KMS-11 (cell line): ENCODE measurements at regions not wholly inside any gene's neighbourhood (a gene's known extent, or its start where the extent isn't known, plus 50 kb on each side); places are given as distances from the start of the nearest gene placed in this dataset.

Source experiments
- H2AFZ ChIP-seq: fragments of 200-600 bp; sonication (generic); 2 replicates; pipeline ENCODE4 v1.6.1; 2016; ENCODE audit warnings: antibody characterized with exemption, mixed run types, low read depth
- H3K27ac ChIP-seq: fragments of 200-600 bp; sonication (generic); 2 replicates; pipeline ENCODE4 v1.6.1; 2016; ENCODE audit warnings: mild to moderate bottlenecking, mixed run types
- H3K27me3 ChIP-seq: fragments of 200-600 bp; sonication (generic); 2 replicates; pipeline ENCODE4 v1.6.1; 2017; ENCODE audit warnings: mild to moderate bottlenecking, low read depth, mixed run types, moderate library complexity; ENCODE audit not compliant: insufficient read depth
- H3K36me3 ChIP-seq: fragments of 200-600 bp; sonication (generic); 2 replicates; pipeline ENCODE4 v1.6.1; 2017; ENCODE audit warnings: mild to moderate bottlenecking, mixed run types; ENCODE audit not compliant: insufficient read depth
- H3K4me1 ChIP-seq: fragments of 200-600 bp; sonication (generic); 2 replicates; pipeline ENCODE4 v1.6.1; 2016; ENCODE audit warnings: mild to moderate bottlenecking, low read depth, mixed run types; ENCODE audit not compliant: poor library complexity, severe bottlenecking
- H3K4me2 ChIP-seq: fragments of 200-600 bp; sonication (generic); 2 replicates; pipeline ENCODE4 v1.7.0; 2016; ENCODE audit warnings: mild to moderate bottlenecking, mixed run types
- H3K4me3 ChIP-seq: fragments of 200-600 bp; sonication (generic); IDR thresholded peaks from 2 replicates; pipeline ENCODE4 v1.6.1; 2017; ENCODE audit warnings: low read depth, low read length, mixed read lengths; ENCODE audit not compliant: insufficient read depth
- H3K79me2 ChIP-seq: fragments of 200-600 bp; sonication (generic); 2 replicates; pipeline ENCODE4 v1.6.1; 2016; ENCODE audit warnings: low read depth, mixed run types; ENCODE audit not compliant: insufficient read depth
- H3K9ac ChIP-seq: fragments of 200-600 bp; sonication (generic); 2 replicates; pipeline ENCODE4 v1.6.1; 2016; ENCODE audit warnings: mild to moderate bottlenecking, mixed run types
- H4K20me1 ChIP-seq: fragments of 200-600 bp; sonication (generic); 2 replicates; pipeline ENCODE4 v1.6.1; 2016; ENCODE audit warnings: mild to moderate bottlenecking, mixed run types; ENCODE audit not compliant: insufficient read depth
- TF ChIP-seq, protein P1 (sequence below): fragments of 200-600 bp; sonication (generic); conservative IDR thresholded peaks from 2 replicates; pipeline ENCODE4 v1.6.1; 2017; ENCODE audit warnings: low read depth, mild to moderate bottlenecking, antibody characterized with exemption, low read length, moderate library complexity, mixed read lengths

DNA sequence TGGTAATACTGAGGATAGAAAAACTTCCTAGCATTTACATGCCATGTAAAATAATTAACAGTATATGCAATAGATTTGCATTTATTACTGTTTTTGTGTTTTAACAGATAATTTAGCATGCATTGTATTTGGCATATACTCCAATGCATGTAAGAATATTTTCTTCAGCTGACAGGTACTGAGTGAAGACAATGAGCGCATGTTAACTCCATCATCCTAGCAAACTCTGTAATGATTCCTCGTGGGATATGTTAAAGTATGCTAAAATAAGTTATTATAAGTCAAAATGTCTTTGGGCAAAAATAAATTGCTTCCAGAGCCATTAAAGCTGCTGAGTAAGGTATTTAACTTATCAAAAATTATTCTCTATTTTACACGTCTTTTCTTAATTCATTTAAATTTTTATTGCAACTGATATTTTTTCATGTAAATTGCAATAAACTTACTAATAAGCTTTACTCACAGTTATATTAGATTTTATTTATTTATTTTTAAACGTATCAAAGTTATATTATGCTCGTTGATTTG is 616.4 kb upstream of the NDST4 start:
- no peaks in the 10 kb centered on the region for H3K79me2 ChIP-seq
- no peak overlapping the region for H3K4me2 ChIP-seq
- TF ChIP-seq, protein P1, sequence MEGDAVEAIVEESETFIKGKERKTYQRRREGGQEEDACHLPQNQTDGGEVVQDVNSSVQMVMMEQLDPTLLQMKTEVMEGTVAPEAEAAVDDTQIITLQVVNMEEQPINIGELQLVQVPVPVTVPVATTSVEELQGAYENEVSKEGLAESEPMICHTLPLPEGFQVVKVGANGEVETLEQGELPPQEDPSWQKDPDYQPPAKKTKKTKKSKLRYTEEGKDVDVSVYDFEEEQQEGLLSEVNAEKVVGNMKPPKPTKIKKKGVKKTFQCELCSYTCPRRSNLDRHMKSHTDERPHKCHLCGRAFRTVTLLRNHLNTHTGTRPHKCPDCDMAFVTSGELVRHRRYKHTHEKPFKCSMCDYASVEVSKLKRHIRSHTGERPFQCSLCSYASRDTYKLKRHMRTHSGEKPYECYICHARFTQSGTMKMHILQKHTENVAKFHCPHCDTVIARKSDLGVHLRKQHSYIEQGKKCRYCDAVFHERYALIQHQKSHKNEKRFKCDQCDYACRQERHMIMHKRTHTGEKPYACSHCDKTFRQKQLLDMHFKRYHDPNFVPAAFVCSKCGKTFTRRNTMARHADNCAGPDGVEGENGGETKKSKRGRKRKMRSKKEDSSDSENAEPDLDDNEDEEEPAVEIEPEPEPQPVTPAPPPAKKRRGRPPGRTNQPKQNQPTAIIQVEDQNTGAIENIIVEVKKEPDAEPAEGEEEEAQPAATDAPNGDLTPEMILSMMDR, result no peak
- no peaks in the 10 kb centered on the region for H3K4me1 ChIP-seq
- no peaks in the 10 kb centered on the region for H3K27me3 ChIP-seq
- no peak overlapping the region for H2AFZ ChIP-seq
- H4K20me1 ChIP-seq, result no peaks in the 10 kb centered on the region
- H3K4me3 ChIP-seq, result no peak overlapping the region
- H3K9ac ChIP-seq, result no peak overlapping the region
- no peak overlapping the region for H3K27ac ChIP-seq
- H3K36me3 ChIP-seq, result no peaks in the 10 kb centered on the region

DNA sequence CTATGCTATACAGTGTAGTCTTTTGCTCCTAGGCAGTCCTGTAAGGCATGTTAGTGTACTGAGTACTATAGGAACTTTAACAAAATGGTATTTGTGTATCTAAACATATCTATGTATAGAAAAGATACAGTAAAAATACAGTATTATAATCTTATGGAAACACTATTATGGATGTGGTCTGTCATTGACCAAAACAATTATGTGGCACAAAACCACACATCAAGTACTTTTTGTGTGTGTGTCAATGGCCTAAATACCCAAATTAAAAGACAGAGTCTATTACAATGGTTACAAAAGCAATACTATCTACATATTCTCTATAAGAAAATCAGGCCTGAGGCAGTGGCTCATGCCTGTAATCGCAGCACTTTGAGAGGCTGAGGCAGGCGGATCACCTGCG is 610.2 kb upstream of the NDST4 start:
- Histone ChIP-seq H3K27me3 (no peaks in the 10 kb centered on the region), H3K36me3 (no peaks in the 10 kb centered on the region), H4K20me1 (no peaks in the 10 kb centered on the region), H3K4me1 (no peaks in the 10 kb centered on the region), H3K9ac (no peak overlapping the region), H3K4me2 (no peak overlapping the region), H2AFZ (no peak overlapping the region), H3K79me2 (no peaks in the 10 kb centered on the region), H3K4me3 (no peak overlapping the region), H3K27ac (no peak overlapping the region)
- TF ChIP-seq, protein P1, result no peak

DNA sequence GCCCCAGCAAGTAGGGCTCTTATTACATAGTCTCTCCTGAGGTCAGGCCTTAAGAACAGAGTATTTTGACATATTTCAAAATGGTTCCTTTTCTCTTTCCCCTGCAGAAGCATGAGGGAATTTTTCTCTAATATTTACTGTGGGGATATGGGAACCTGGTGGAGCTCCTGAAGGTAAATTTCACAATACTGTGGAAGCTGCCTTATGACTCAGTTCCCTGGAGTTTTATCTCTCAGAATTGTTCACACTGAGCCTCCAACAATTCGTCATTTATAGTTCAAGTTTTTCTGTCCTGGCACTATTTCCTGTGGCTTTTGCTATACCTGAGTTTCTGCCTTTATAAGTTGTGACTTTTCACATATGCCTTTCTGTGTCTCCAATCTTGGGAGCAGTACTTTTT is 607.2 kb upstream of the NDST4 start:
- no peak overlapping the region for H2AFZ ChIP-seq
- no peak overlapping the region for H3K4me2 ChIP-seq

DNA sequence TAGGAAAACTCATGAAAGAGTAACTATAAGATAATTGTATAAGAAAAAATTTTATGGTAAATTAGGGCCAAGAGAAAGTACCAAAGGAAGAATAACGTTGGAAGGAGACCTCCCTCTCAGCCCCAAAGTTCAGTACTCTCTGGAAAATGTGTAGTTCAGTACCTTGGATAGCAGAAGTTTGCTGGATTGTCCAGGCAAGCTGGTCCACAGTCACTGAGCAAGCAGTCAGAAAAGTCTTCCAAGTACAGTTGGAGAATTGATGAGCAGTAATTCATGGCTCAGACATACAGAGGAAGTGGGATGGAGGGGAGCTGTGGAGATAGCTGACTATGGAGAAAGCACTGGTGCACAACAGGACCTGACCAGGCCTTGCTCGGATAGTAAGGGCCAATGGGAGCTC is 598.2 kb upstream of the NDST4 start:
- TF ChIP-seq, protein P1, result no peak
- Histone ChIP-seq H3K4me1 (no peaks in the 10 kb centered on the region), H3K27me3 (no peaks in the 10 kb centered on the region), H2AFZ (no peak overlapping the region), H3K36me3 (no peaks in the 10 kb centered on the region), H3K27ac (no peak overlapping the region), H3K4me3 (no peak overlapping the region), H4K20me1 (no peaks in the 10 kb centered on the region), H3K79me2 (no peaks in the 10 kb centered on the region), H3K4me2 (no peak overlapping the region), H3K9ac (no peak overlapping the region)

More for the DNA sequence above, 607.2 kb upstream of the NDST4 start:
- no peak overlapping the region for H3K9ac ChIP-seq
- TF ChIP-seq, protein P1, result no peak
- no peaks in the 10 kb centered on the region for H3K27me3 ChIP-seq
- no peaks in the 10 kb centered on the region for H3K79me2 ChIP-seq
- no peaks in the 10 kb centered on the region for H4K20me1 ChIP-seq
- H3K36me3 ChIP-seq, result no peaks in the 10 kb centered on the region
- no peak overlapping the region for H3K27ac ChIP-seq
- H3K4me3 ChIP-seq, result no peak overlapping the region
- H3K4me1 ChIP-seq, result no peaks in the 10 kb centered on the region
